CD4-positive, alpha-beta T cell treated with Interferon alpha-2 for 1 hour (primary cell): ENCODE measurements at regions not wholly inside any gene's neighbourhood (a gene's known extent, or its start where the extent isn't known, plus 50 kb on each side); places are given as distances from the start of the nearest gene placed in this dataset.
A peak's percentile ranks its signal among the peaks of the same experiment; 100 is the strongest.

Experiments used
- DNase-seq, 2 donors: peaks; one replicate each; pipeline ENCODE4 v3.0.0-alpha.2; 2020 to 2022

GRCh38 chr11:130749216-130749615 is 167.1 kb downstream of the SNX19 start:
- no peak for DNase-seq

GRCh38 chr11:130760515-130761125 is 155.7 kb downstream of the SNX19 start:
- DNase-seq: no peak

- no peak for DNase-seq
Measured at GRCh38 chr11:130761560-130762220, 154.6 kb downstream of the SNX19 start.

DNA sequence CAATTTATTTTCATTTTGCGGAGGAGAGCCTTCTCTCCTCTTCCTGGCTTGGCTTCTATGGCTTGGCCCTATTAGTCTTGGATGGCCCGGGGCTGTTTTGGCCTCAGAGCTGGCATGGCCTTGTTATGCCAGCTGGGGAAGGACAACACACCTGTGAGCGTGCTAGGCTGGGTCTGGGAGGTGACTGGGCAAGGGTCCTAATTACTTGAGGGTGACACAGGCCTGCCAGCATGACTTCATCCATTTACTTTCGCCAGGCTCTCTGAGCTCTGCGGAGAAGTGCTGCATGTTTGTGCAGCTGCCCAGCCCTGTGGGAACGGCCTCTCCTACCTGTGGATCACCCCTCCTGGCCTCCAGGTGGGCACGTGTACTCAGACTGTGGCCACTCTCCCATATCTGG is 153.6 kb downstream of the SNX19 start:
- DNase-seq: no peak

DNA sequence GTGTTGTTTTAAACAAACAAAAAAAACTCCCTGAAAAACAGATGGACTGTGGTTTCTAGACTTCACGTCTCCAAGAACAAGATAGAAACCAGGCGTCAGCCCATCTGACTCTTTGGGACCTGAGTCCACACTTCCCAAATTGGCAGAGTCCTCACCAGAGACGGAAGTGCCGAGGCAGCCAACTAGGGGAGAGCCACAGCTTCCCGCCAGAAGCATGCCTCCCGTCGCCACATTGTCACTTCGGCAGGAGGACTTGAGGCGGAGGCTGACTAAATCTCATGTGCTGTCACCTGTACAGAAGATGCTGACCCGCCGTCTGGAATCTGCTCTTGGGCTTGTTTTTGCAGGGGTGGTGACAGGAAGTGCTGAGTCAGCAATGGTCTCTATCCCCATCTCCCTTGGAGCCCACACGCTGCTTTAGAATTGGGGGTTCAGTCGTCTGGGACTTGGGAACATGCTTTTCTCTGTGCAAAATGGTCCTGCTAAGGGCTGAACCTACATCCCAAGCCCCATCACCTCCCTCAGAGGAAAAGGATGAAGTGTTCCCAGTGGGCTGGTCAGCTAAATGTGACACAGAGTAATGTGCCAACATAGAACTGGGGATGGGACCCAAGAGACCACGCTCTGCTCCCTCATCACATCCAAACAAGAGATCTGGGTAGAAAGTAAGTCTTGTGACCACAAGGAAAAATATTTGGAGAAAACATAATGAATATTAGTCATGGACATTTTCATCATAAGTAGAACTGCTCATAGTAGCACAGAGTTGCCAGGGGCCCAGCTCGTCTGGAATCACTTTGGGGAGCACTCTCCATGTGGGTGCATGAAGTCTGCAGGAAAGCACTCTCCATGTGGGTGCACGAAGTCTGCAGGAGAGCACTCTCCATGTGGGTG is 152.9 kb downstream of the SNX19 start:
- no peak for DNase-seq

DNA sequence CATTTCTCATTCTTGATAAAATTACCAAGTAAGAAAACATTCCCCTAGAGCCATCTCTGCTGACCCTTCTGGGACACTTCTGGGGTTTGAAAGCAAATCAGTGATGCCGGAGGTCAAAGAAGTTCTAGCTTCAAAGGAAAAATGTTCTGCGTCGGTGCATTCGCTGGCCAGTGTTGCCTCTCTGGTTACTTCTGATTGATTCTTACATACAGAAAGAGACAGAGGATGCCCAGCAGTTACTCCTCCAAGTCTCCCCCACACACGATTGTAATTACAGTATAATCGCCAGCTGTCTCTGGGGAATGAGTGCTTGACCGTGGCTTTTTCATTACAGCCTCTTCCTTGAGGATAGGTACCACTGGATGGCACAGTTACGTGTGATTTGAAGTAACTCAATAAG is 150.9 kb downstream of the SNX19 start:
- no peak for DNase-seq

- peak in 1 of 2 donors; percentile 1 for DNase-seq
Measured at GRCh38 chr11:130765951-130766649, 150.2 kb downstream of the SNX19 start.

DNA sequence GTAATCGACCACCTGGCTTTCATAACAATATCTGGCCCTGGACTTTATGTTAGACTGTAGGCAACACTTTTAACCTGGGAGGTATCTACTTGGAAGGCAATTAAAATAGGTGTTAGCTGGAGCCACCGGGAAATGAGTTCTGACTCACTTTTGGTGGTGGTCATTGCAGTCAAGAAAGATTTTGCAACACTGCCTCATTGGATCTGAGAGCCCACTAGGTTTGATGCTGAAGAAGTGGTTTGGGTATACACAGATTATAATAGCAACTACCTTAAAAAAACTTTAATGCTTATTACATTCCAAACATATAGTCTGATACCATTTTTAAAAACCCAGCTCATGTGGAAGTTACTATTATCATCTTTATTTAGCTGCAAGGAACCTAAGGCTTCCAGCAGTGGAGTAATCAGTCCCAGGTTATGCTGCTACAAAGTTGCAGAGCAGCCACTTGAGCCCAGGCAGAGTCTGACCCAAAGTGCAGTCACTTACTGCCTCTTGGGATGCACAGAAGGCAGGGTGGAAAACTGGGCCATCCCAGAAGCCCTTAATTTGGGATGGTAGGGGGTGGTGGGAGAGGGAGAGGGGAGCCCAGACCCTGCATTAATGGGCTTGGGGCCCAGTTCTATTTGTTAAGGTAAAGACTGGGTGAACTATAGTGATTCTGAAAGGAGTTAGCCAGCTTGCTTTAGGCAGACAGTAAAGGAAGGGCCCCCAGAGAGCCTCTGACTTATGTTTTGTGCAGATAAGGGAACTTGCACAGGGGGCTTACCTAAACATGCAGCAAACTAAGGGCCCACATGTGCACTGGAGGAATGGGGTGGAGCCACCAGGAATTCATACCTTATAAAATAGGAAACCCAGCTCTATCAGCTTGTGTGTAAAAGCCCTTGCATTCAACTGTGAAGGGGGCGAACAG is 149.4 kb downstream of the SNX19 start:
- DNase-seq: no peak

- DNase-seq: no peak
Measured at GRCh38 chr11:130769782-130770535, 146.3 kb downstream of the SNX19 start.

DNA sequence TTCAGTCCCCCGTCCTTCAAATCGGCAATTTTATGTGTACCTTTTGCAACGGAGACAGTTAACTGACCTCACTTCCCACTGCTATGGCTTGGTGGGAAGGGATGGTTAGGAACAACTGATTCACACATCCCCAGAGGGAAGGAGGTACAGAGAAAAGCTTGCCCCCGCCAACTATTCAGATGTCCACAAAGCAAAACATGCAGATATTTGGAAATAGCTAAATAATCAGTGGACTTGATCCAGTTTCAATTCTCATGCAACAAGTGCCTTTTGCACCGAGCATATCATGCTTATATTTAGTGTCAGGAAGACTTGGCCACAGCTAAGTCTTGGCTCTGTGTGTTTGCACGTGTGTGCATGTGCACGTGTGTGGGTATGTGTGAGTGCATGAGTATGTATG is 144.6 kb downstream of the SNX19 start:
- no peak for DNase-seq

DNA sequence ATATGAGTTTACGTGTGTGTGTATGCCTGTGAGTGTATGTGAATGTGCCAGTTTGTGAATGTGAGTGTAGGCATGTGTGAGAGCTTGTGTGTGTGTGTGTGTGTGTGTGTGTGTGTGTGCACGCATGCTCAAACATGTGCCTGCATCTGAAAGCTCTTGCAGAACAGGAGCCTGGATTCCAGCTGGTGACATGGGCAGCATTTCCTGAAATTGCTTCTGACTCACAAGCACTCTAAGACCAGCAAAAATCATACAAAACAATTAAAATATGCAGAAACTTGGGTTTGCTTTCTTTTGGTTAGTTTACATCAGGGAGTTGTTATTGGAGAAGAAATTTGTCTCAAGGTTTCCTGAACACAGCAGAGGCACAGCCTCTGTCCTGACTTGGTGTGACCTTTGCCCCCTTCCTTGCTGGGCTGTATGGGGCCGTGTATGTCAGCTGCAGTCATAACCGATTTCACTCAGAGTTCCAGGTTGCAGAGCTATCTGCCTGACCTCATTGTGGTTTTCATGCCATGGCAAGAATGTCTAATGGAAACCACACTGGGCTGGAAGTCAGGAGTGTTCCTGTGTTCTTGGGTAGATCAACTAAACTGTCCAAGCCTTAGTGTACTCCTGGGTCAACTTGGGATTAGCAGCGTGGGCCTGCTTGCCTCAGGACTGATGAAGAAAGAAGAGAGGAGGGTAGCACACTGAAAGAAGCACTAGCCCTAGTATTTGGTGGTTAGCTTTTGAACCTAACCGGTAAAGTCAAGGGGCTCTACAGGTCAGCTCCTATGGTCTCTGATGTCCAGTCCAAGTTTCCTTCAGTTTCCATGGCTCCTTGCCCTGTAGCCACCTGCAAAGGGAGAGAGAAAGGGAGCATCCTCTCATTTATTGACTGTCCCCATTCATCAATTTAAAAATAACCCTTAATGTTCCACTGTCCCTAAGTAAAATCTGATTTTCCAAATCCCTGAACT is 143.7 kb downstream of the SNX19 start:
- no peak for DNase-seq

- no peak for DNase-seq
Measured at GRCh38 chr11:130773244-130773820, 142.9 kb downstream of the SNX19 start.

DNA sequence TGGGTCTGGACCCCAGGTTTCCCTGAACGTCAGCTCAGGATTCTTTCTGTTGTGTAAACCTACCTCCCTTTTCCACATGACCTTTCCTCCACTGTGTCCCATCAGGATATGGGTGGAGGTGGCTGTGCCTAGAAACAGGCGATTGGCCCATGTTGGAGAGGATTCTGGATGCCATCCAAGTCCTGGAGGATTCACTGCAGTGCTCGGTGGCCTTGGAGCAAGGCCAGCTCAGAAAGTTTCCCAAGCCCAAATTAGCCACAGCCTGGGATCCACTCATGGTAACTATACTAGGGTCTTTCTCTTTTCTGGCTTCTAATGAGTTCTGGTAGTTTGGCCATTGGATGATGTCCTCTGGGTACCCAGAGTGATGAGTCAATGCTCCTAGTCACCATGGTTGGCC is 141.6 kb downstream of the SNX19 start:
- no peak for DNase-seq

DNA sequence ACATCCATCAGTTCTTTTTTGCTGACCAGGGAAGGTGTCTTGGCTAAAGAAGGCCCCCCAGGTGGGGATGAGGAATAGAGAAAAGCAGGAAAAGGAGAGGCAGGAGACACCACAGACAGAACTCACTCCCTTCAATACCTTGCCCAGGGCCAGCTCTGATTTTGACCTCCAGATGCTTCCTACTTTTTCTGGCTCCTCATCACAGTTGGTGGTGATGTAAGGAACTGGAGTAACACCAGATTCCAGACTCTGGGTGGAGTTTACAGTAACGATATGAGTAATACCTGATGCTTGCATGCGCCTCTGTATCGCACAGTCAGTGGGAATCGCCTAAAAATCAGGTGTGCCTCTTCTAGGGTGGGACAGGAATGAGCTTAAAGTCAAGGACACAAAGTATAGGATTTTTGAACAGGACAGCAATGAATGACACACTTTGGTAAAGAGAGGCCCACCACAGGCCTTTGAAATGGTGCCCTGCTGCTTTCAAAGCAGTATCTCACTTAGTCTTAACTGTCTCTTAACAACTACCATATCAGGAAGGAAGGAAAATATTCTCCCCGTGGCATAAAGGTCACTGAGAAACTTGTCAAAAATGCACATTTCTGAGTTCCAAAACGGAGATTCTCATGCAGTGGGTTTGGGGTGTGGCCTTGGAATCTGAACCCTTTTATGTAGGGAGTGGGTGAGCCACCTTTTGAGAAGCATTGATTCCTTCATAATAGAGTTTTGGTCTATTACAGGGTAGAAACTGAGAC is 140.8 kb downstream of the SNX19 start:
- no peak for DNase-seq

GRCh38 chr11:130776061-130776419 is 140.2 kb downstream of the SNX19 start:
- DNase-seq: no peak

GRCh38 chr11:130778026-130778425 is 138.3 kb downstream of the SNX19 start:
- DNase-seq: no peak

- no peak for DNase-seq
Measured at GRCh38 chr11:130778705-130779104, 137.6 kb downstream of the SNX19 start.

DNA sequence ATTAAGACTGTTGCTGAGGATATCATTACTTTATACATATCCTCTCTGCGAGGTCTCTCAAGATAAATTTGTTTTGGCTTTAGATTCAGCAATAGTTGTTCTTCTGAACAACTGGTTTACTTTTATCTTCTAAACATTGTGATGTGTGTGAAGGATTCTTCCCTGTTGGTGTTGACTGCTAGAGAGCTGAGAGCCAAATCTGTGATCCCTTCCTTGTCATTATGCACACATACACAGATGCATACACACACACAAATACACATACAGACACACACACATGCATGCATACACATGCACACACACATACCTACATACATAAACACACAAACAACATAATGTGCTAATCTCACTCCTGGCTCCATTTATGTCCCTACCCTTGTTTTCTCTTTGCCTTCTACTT is 137.0 kb downstream of the SNX19 start:
- no peak for DNase-seq

DNA sequence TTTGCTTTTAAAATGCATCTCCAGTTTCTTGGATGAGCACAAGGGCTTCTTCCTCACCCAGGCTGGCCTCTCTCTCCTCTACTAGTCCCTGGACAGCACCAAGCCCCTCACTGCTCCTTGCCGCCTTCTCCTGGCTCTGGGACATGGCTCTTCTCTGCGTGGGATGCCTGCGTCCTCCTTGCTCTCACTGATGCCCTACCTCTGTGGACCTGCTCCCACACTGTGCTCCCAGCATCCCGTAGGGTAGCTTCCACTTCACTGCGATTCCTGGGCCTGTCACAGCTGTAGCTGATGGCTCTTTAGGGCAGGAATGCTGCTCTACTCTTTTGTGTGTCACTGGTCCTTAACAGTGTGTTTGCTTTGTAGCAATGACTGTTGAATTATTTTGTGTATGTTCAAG is 136.3 kb downstream of the SNX19 start:
- DNase-seq: no peak
